ENCODE measurements at regions not wholly inside any gene's neighbourhood (a gene's known extent, or its start where the extent isn't known, plus 50 kb on each side); places are given as distances from the start of the nearest gene placed in this dataset.

GRCh38 chrX:142036116-142036515, 132.4 kb downstream of the MAGEC1 start:
- H2AFZ ChIP-seq (ENCODE audit: low read length) = no peak overlapping the region
- Mint-ChIP-seq H3K36me3 (ENCODE audit: insufficient read depth in 1 of 3, low read depth in 3 of 3) (peaks cover 0 to 5% (median 2%) of the 10 kb centered on the region in 3 experiments; a peak in 4 of 7 replicates), H3K27ac (no peak overlapping the region), H3K9me3 (peaks cover 61 to 69% of the 10 kb centered on the region in 2 experiments), H3K4me3 (no peak overlapping the region), H3K27me3 (ENCODE audit: low read depth) (no peaks in the 10 kb centered on the region), H3K4me1 (peaks cover 0 to 4% of the 10 kb centered on the region in 2 experiments; a peak in 1 of 4 replicates)
- no peak overlapping the region for H3K9ac ChIP-seq (ENCODE audit: extremely low read depth, insufficient read length, low read length)
- no peak overlapping the region for H3T11ph ChIP-seq (ENCODE audit: low read length)
- no peak overlapping the region for H2BK120ac ChIP-seq (ENCODE audit: low read depth, low read length, poor library complexity, severe bottlenecking)
- no peak overlapping the region for H2BK12ac ChIP-seq (ENCODE audit: insufficient read length, low read depth, low read length)
- no peak overlapping the region for H4K8ac ChIP-seq (replicated peaks; ENCODE audit: insufficient read length, low read depth, low read length)
- no peak overlapping the region for H3K23ac ChIP-seq (ENCODE audit: insufficient read length, low read depth, low read length)
- H3K18ac ChIP-seq (ENCODE audit: insufficient read length, low read depth, low read length) = no peak overlapping the region
- no peak overlapping the region for H2AK5ac ChIP-seq (ENCODE audit: insufficient read length, low read length)
- no peaks in the 10 kb centered on the region for H3K23me2 ChIP-seq (ENCODE audit: insufficient read length, low read depth, low read length, poor library complexity, severe bottlenecking)
- no peak overlapping the region for H3K27ac ChIP-seq (ENCODE audit: insufficient read length, low read depth, low read length)
- H3K56ac ChIP-seq (ENCODE audit: insufficient read length, low read depth, low read length) = no peak overlapping the region
- H2BK15ac ChIP-seq (ENCODE audit: low read depth, low read length) = no peak overlapping the region
- H2BK20ac ChIP-seq (ENCODE audit: low read depth, low read length, poor library complexity, severe bottlenecking) = no peak overlapping the region
- no peak overlapping the region for H3K14ac ChIP-seq (ENCODE audit: insufficient read depth, low read length)
- no peaks in the 10 kb centered on the region for H3K79me1 ChIP-seq (ENCODE audit: insufficient read depth, low read depth, low read length, poor library complexity, severe bottlenecking)
- no peak overlapping the region for H3K4ac ChIP-seq (ENCODE audit: low read depth, low read length)
- H4K91ac ChIP-seq (ENCODE audit: insufficient read length, low read depth, low read length) = no peak overlapping the region
- no peak overlapping the region for H3K4me2 ChIP-seq (ENCODE audit: insufficient read depth, insufficient read length, low read length)
- H4K5ac ChIP-seq (ENCODE audit: insufficient read length, low read depth, low read length) = no peak overlapping the region
- H4K20me1 ChIP-seq (ENCODE audit: control insufficient read depth, insufficient read depth, insufficient read length) = no peaks in the 10 kb centered on the region
- no peak overlapping the region for H2BK5ac ChIP-seq (ENCODE audit: insufficient read length, low read length)
- H3K79me2 ChIP-seq (ENCODE audit: insufficient read depth, low read length) = no peaks in the 10 kb centered on the region
- no peak for TF ChIP-seq CTCF (conservative IDR thresholded peaks at IDR 0.05)
- no peak for DNase-seq
- no peaks in the 10 kb centered on the region for H3K27me3 ChIP-seq (ENCODE audit: insufficient read depth, low read length)
- peaks cover 6% of the 10 kb centered on the region for H3K9me3 ChIP-seq (ENCODE audit: control insufficient read depth, low read depth, low read length)
- no peaks in the 10 kb centered on the region for H3K4me1 ChIP-seq (ENCODE audit: insufficient read depth, low read length)

All from H9 (cell line).